Mesendoderm (in vitro differentiated cells): ENCODE measurements at regions not wholly inside any gene's neighbourhood (a gene's known extent, or its start where the extent isn't known, plus 50 kb on each side); places are given as distances from the start of the nearest gene placed in this dataset.

Experiments
- DNase-seq: peaks from one replicate; pipeline ENCODE4 v3.0.0; 2013
- H2AK5ac ChIP-seq: 2 replicates; pipeline ENCODE4 v1.6.1; 2013; ENCODE audit warnings: low read length, inconsistent platforms
- H2BK120ac ChIP-seq: 2 replicates; pipeline ENCODE4 v1.6.1; 2013; ENCODE audit warnings: low read depth, mild to moderate bottlenecking, low read length, moderate library complexity, mixed read lengths
- H2BK15ac ChIP-seq: replicated peaks from 2 replicates; pipeline ENCODE4 v1.6.1; 2013; ENCODE audit warnings: low read depth, mild to moderate bottlenecking, moderate library complexity
- H2BK5ac ChIP-seq: 2 replicates; pipeline ENCODE4 v1.6.1; 2013; ENCODE audit warnings: low read length, inconsistent platforms
- H3K18ac ChIP-seq: 2 replicates; pipeline ENCODE4 v1.6.1; 2013; ENCODE audit warnings: mild to moderate bottlenecking, low read length, mixed read lengths
- H3K23ac ChIP-seq: one replicate; pipeline ENCODE4 v1.6.1; 2013; ENCODE audit warnings: low read length
- H3K27ac ChIP-seq: 2 replicates; pipeline ENCODE4 v1.5.1; 2013; ENCODE audit warnings: low read depth, mild to moderate bottlenecking, inconsistent platforms, low read length, moderate library complexity
- H3K27me3 ChIP-seq: 2 replicates; pipeline ENCODE4 v1.6.1; 2013; ENCODE audit warnings: low read length, control low read depth, mild to moderate bottlenecking, inconsistent platforms; ENCODE audit not compliant: insufficient read depth, poor library complexity
- H3K36me3 ChIP-seq: 2 replicates; pipeline ENCODE4 v1.6.1; 2013; ENCODE audit warnings: low read length, inconsistent platforms; ENCODE audit not compliant: control insufficient read depth, insufficient read depth
- H3K4ac ChIP-seq: one replicate; pipeline ENCODE4 v1.6.1; 2013; ENCODE audit warnings: low read depth, mild to moderate bottlenecking, low read length, moderate library complexity
- H3K4me1 ChIP-seq: 2 replicates; pipeline ENCODE4 v1.6.1; 2013; ENCODE audit warnings: low read depth, low read length, inconsistent platforms; ENCODE audit not compliant: control insufficient read depth
- H3K4me2 ChIP-seq: 2 replicates; pipeline ENCODE4 v1.6.1; 2013; ENCODE audit warnings: low read length
- H3K4me3 ChIP-seq: 2 replicates; pipeline ENCODE4 v1.5.1; 2013; ENCODE audit warnings: mild to moderate bottlenecking, low read length
- H3K56ac ChIP-seq: one replicate; pipeline ENCODE4 v1.6.1; 2013; ENCODE audit warnings: low read length
- H3K79me1 ChIP-seq: 2 replicates; pipeline ENCODE4 v1.6.1; 2013; ENCODE audit warnings: low read length, inconsistent platforms
- H3K79me2 ChIP-seq: 2 replicates; pipeline ENCODE4 v1.6.1; 2013; ENCODE audit warnings: mild to moderate bottlenecking, low read length; ENCODE audit not compliant: control insufficient read depth, insufficient read depth
- H3K9ac ChIP-seq: 2 replicates; pipeline ENCODE4 v1.6.1; 2013; ENCODE audit warnings: low read length, inconsistent platforms
- H4K5ac ChIP-seq: one replicate; pipeline ENCODE4 v1.6.1; 2013; ENCODE audit warnings: low read length
- H4K8ac ChIP-seq: one replicate; pipeline ENCODE4 v1.6.1; 2013; ENCODE audit warnings: low read depth, mild to moderate bottlenecking, control low read depth, low read length, moderate library complexity
- WGBS: extraction: QIAGEN DNeasy Blood & Tissue Kit; methylation state at CpG from one replicate; pipeline ENCODE4 v1.1.7; 2013; ENCODE audit warnings: low lambda C conversion rate, missing lambda C conversion rate; ENCODE audit not compliant: insufficient coverage; ENCODE audit errors: extremely low coverage; 5-methylcytosine and 5-hydroxymethylcytosine counted together

- no peak overlapping the region for H2BK5ac ChIP-seq
- no peak overlapping the region for H3K27ac ChIP-seq
- H3K27me3 ChIP-seq: no peaks in the 10 kb centered on the region
- H2BK15ac ChIP-seq: no peak overlapping the region
- no CpG with 5 or more reads among the region's 2 CpGs for WGBS
- peaks cover 2% of the 10 kb centered on the region for H3K4me1 ChIP-seq
- H3K56ac ChIP-seq: no peak overlapping the region
- no peak overlapping the region for H2BK120ac ChIP-seq
- H3K4ac ChIP-seq: no peak overlapping the region
- H3K9ac ChIP-seq: no peak overlapping the region
- H3K36me3 ChIP-seq: no peaks in the 10 kb centered on the region
- H3K23ac ChIP-seq: no peak overlapping the region
- no peak overlapping the region for H3K4me3 ChIP-seq
- DNase-seq: peak; percentile 53
- H2AK5ac ChIP-seq: no peak overlapping the region
- H3K18ac ChIP-seq: no peak overlapping the region
- H3K79me1 ChIP-seq: no peaks in the 10 kb centered on the region
- H3K79me2 ChIP-seq: no peaks in the 10 kb centered on the region
- no peak overlapping the region for H4K5ac ChIP-seq
- H3K4me2 ChIP-seq: no peak overlapping the region
- H4K8ac ChIP-seq: no peak overlapping the region
Observed at GRCh38 chr4:110361921-110362320, 114.0 kb upstream of the ENPEP start.

GRCh38 chr4:110359076-110359475 lies 116.9 kb upstream of the ENPEP start:
- Histone ChIP-seq H3K9ac (no peak overlapping the region), H3K4me3 (no peak overlapping the region), H4K5ac (no peak overlapping the region), H3K4me2 (no peak overlapping the region), H4K8ac (no peak overlapping the region), H3K18ac (no peak overlapping the region), H3K36me3 (no peaks in the 10 kb centered on the region), H3K4ac (no peak overlapping the region), H3K23ac (no peak overlapping the region), H2AK5ac (no peak overlapping the region), H2BK5ac (no peak overlapping the region), H2BK120ac (no peak overlapping the region), H3K79me1 (no peaks in the 10 kb centered on the region), H2BK15ac (no peak overlapping the region), H3K27ac (no peak overlapping the region), H3K27me3 (no peaks in the 10 kb centered on the region), H3K4me1 (no peaks in the 10 kb centered on the region), H3K56ac (no peak overlapping the region), H3K79me2 (no peaks in the 10 kb centered on the region)
- WGBS: no CpG with 5 or more reads among the region's 1 CpG
- DNase-seq: no peak

GRCh38 chr4:110357521-110357920 lies 118.4 kb upstream of the ENPEP start:
- no peak overlapping the region for H3K27ac ChIP-seq
- H3K4me1 ChIP-seq: no peaks in the 10 kb centered on the region
- H2AK5ac ChIP-seq: no peak overlapping the region
- H3K4me2 ChIP-seq: no peak overlapping the region
- no peak overlapping the region for H3K56ac ChIP-seq
- H3K79me2 ChIP-seq: no peaks in the 10 kb centered on the region
- H3K23ac ChIP-seq: no peak overlapping the region
- no peak overlapping the region for H3K9ac ChIP-seq
- no peaks in the 10 kb centered on the region for H3K27me3 ChIP-seq
- H3K36me3 ChIP-seq: no peaks in the 10 kb centered on the region
- no peak overlapping the region for H3K18ac ChIP-seq
- no peak overlapping the region for H2BK120ac ChIP-seq
- H4K8ac ChIP-seq: no peak overlapping the region
- WGBS: no CpG with 5 or more reads among the region's 2 CpGs
- no peak overlapping the region for H3K4ac ChIP-seq
- no peak for DNase-seq
- no peaks in the 10 kb centered on the region for H3K79me1 ChIP-seq
- no peak overlapping the region for H4K5ac ChIP-seq
- no peak overlapping the region for H3K4me3 ChIP-seq
- no peak overlapping the region for H2BK5ac ChIP-seq
- no peak overlapping the region for H2BK15ac ChIP-seq

GRCh38 chr4:110354460-110354859 lies 121.5 kb upstream of the ENPEP start:
- WGBS: no CpG with 5 or more reads among the region's 4 CpGs
- H2BK15ac ChIP-seq: no peak overlapping the region

GRCh38 chr4:110352670-110353442 lies 123.1 kb upstream of the ENPEP start:
- H3K23ac ChIP-seq: no peak overlapping the region
- H3K4ac ChIP-seq: no peak overlapping the region
- no peak overlapping the region for H3K4me3 ChIP-seq
- H4K8ac ChIP-seq: no peak overlapping the region
- H2BK120ac ChIP-seq: no peak overlapping the region
- no peak overlapping the region for H2AK5ac ChIP-seq
- no peak overlapping the region for H3K18ac ChIP-seq
- no peak overlapping the region for H3K4me2 ChIP-seq
- H3K9ac ChIP-seq: no peak overlapping the region
- no peaks in the 10 kb centered on the region for H3K79me1 ChIP-seq
- H2BK15ac ChIP-seq: no peak overlapping the region
- H4K5ac ChIP-seq: no peak overlapping the region
- WGBS: no CpG with 5 or more reads among the region's 5 CpGs
- H3K36me3 ChIP-seq: no peaks in the 10 kb centered on the region
- no peaks in the 10 kb centered on the region for H3K79me2 ChIP-seq
- H3K56ac ChIP-seq: no peak overlapping the region
- H3K4me1 ChIP-seq: no peaks in the 10 kb centered on the region
- no peak overlapping the region for H3K27ac ChIP-seq
- no peak overlapping the region for H2BK5ac ChIP-seq
- no peak for DNase-seq
- no peaks in the 10 kb centered on the region for H3K27me3 ChIP-seq

More at GRCh38 chr4:110354460-110354859, 121.5 kb upstream of the ENPEP start:
- H2BK120ac ChIP-seq: no peak overlapping the region
- no peak overlapping the region for H4K5ac ChIP-seq
- H3K4ac ChIP-seq: no peak overlapping the region
- no peaks in the 10 kb centered on the region for H3K79me2 ChIP-seq
- H3K4me2 ChIP-seq: no peak overlapping the region
- H3K79me1 ChIP-seq: no peaks in the 10 kb centered on the region
- H3K27ac ChIP-seq: no peak overlapping the region
- H3K56ac ChIP-seq: no peak overlapping the region
- no peaks in the 10 kb centered on the region for H3K27me3 ChIP-seq
- H3K4me3 ChIP-seq: no peak overlapping the region
- no peak overlapping the region for H3K23ac ChIP-seq
- no peaks in the 10 kb centered on the region for H3K36me3 ChIP-seq
- H2AK5ac ChIP-seq: no peak overlapping the region
- H3K9ac ChIP-seq: no peak overlapping the region
- no peak overlapping the region for H2BK5ac ChIP-seq
- H3K18ac ChIP-seq: no peak overlapping the region
- no peak overlapping the region for H4K8ac ChIP-seq
- DNase-seq: no peak
- H3K4me1 ChIP-seq: no peaks in the 10 kb centered on the region
